ENCODE measurements at regions not wholly inside any gene's neighbourhood (a gene's known extent, or its start where the extent isn't known, plus 50 kb on each side); places are given as distances from the start of the nearest gene placed in this dataset.

- POLR2A ChIA-PET: no interaction called here
- CTCF ChIA-PET: no interaction called here
Observed at GRCh38 chr15:61422773-61423172, 193.7 kb upstream of the RORA start.

DNA sequence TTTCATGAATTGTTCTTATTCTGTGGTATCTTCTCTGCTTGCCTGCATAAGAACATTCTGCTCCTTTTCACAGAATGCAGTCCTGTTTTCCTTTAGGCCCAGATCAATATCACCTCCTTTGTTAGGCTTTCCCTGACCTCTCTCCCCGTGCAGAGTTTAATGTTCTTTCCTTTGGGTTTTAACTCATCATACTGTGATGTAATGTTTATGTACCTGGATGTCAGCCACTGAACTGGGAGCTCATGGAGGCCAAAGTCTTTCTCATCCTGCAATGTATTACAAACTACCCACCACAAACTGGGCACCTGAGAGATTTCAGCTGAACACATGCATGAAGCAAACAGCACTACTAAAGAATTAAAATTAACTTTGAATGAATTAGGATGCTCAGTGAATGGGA, 192.8 kb upstream of the RORA start:
- ChIA-PET POLR2A (no interaction called here), CTCF (no interaction called here)

GRCh38 chr15:61421470-61421869, 192.4 kb upstream of the RORA start:
- ChIA-PET CTCF (interaction anchor here (0.6 kb wide), 1 partner anchor 81 kb away, joined by 3 read pairs; no protein-coding TSS in a partner anchor), POLR2A (no interaction called here)

DNA sequence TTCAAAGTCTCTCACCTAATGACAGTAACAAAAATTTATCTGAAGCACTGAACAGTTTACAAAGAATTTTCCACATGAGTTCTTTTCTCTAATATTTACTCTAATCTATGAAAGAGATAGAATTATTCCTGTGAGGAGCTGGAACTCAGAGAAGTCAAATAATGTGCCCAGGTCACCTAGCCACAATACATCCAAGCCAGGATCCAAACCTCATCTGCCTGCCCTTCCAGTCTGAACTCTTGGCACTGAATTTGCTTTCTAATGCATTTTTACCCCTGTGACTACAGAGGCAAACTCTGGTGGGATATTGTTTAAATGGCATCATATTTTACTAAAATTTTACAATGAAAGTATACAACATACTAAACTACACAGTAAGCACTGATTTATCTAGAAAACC, 191.4 kb upstream of the RORA start:
- POLR2A ChIA-PET: no interaction called here
- CTCF ChIA-PET: no interaction called here

GRCh38 chr15:61415617-61416120, 186.6 kb upstream of the RORA start:
- ChIA-PET POLR2A (no interaction called here), CTCF (no interaction called here)

GRCh38 chr15:61411902-61412510, 182.9 kb upstream of the RORA start:
- ChIA-PET POLR2A (no interaction called here), CTCF (no interaction called here)

GRCh38 chr15:61410662-61411061, 181.6 kb upstream of the RORA start:
- CTCF ChIA-PET: no interaction called here

DNA sequence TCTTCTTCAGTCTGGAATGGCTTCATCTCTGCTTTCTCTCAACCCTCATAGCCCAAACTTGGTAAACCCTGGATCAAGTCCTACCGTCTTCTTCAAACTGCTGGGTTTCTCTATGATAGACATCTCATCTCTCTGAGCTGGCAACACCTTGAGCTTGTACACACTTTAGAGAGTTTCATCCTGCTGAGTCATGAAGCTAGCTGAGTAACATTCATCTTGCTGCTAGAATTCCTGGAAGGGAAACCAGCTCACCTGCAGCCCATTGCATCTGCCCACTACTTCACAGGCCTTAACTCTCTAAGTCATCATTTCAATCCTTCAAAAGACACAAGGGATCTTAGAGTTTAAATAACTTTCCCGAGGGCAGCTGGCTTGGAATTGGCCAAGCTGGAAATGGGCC, 175.5 kb upstream of the RORA start:
- CTCF ChIA-PET: no interaction called here
- POLR2A ChIA-PET: no interaction called here

More at GRCh38 chr15:61410662-61411061, 181.6 kb upstream of the RORA start:
- POLR2A ChIA-PET: no interaction called here

DNA sequence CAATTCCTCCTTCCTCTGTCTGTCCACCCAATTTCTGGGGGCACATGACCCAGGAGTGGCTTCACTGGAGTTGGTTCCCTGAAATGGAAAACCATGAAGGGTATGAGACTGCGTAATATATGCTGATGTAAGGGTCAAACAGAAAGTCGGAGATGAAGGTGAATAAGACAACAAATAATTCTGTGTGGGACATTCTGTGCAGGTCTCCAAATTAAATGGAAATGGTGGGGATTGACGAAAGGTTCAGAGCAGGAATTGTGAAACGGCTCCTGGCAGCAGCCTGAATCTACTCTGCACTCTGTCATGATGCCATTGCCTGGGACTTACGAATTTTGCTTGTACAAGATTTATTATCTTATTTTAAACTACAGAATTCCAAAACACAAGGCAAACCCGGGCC, 174.8 kb upstream of the RORA start:
- ChIA-PET POLR2A (no interaction called here), CTCF (no interaction called here)

- POLR2A ChIA-PET: no interaction called here
- CTCF ChIA-PET: no interaction called here
Observed at GRCh38 chr15:61401903-61402698, 173.0 kb upstream of the RORA start.

- ChIA-PET CTCF (no interaction called here), POLR2A (no interaction called here)
Observed at GRCh38 chr15:61398310-61398709, 169.2 kb upstream of the RORA start.

DNA sequence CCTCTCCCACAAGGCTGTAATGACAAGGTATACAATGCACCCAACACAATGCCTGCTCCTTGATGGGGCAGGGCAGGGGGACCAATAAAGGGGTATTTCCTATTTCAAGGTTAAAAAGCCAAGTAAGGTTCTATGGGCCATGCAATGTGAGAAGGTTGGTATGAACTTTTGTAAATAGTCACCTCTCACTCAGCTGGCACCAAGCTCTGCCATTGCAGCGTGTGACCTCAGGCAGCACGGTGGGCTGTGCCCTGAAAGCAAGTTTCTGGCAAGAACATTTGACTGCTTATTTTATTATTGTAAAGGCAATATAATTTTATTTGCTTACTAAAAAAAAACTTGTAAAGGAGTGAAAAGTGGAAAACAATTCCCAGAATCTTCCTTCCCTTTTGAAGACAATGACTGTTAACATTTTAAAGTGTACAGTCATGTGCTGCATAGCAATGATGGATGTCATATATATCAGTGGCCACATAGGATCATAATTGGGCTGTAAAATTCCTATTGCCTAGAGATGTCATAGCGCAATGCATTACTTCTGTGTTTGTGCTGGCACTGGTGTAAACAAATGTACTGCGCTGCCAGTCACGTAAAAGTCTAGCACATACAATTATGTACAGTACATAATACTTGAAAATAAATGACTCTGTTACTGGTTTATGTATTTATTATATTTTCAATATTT, 167.3 kb upstream of the RORA start:
- CTCF ChIA-PET: no interaction called here
- POLR2A ChIA-PET: no interaction called here

GRCh38 chr15:61393949-61394348, 164.8 kb upstream of the RORA start:
- CTCF ChIA-PET: no interaction called here
- POLR2A ChIA-PET: no interaction called here

DNA sequence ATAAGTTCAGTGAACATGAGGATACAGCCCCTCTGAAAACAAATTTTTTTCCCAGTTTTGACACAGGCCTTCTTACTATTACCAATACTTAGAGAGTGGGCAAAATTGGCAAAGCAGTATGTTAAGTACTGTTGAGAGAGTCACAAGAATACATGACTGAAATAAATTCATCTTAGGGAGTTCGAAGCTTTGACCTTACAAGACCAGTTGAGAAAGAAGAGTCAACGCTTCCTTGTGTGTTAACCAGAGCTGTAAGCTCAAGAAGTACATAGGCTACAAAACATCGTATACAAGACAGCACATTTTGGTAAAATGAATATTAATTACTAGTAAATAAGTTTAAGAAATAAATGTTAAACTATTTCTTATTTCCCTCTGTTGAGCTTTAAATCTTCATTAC, 164.4 kb upstream of the RORA start:
- ChIA-PET CTCF (no interaction called here), POLR2A (no interaction called here)

DNA sequence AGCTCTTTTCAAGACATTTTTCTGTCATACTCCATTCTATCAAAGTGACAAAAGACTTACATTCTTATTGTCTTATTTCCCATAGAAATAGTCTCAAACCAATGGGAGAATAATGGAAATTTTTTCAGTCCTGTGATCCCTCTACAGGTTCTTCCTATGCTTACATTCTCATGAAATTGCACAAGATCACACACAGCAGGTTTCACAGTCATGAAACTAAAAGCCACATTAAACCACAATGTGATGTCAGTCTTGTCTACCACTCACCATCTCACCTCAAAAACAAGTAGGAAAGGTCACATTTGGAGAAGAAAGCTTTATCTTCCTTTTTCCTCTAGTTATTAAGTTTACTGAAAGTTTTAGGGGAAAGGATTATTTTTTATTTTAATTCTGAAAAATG, 161.0 kb upstream of the RORA start:
- ChIA-PET POLR2A (no interaction called here), CTCF (no interaction called here)

- CTCF ChIA-PET: no interaction called here
- POLR2A ChIA-PET: no interaction called here
Observed at GRCh38 chr15:61389334-61390028, 160.4 kb upstream of the RORA start.

DNA sequence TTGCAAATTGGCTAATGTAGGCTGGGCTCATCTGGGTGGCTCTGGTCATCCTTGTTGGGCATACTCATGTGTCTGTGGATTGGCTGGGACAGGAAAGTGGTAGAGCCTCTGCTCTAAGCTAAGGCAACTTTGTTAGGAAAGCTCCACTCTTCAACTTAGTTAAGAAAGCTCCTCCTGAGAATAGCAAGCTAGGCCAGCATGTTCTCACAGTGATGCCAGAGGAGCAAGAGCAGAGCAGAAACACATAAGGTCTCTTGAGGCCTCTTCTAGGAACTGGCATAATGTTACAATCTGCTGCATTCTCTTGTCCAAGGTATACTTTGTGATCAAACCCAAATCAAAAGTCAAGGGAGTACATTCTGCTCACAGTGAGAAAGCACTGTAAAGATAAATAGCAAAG, 158.6 kb upstream of the RORA start:
- POLR2A ChIA-PET: interaction anchor here (0.6 kb wide), 1 partner anchor 1611 kb away, joined by 3 read pairs; no protein-coding TSS in a partner anchor
- CTCF ChIA-PET: no interaction called here

DNA sequence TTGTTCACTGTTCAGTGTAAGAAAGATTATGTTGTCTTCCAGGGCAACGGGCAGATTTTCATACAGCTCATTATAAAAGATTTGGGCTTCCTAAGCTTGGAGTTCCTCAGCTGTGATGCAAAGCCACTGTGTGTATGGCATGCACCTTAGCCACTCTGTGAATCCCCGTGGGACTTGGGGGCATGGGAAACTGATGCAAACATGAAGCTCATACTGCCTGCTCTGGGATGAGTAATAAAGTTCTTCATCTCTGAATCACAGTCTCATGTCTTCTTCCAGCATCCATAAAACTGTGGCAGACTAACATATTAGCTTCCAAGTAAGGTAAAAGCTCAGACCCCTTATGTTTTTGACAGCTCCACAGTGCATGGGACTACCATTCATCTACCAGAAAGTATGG, 154.3 kb upstream of the RORA start:
- ChIA-PET POLR2A (no interaction called here), CTCF (no interaction called here)

DNA sequence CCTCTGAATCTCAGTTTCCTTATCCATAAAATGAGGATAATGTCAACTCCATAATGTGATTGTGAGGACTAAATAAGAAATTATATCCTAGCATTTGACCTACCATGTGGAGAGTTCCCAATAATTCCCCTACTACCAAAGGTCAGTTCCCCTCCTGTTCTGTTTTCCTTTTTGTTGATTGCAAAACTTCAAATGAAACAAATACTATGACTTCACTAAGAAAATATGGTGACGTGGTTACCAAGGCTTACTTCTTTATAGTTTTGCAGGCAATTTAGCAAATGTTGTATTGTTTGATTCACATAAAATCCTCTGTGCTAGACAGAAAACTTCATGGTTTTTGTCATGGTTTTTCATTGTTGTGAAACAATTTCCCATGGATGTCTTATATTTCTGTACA, 153.8 kb upstream of the RORA start:
- CTCF ChIA-PET: no interaction called here
- POLR2A ChIA-PET: no interaction called here

DNA sequence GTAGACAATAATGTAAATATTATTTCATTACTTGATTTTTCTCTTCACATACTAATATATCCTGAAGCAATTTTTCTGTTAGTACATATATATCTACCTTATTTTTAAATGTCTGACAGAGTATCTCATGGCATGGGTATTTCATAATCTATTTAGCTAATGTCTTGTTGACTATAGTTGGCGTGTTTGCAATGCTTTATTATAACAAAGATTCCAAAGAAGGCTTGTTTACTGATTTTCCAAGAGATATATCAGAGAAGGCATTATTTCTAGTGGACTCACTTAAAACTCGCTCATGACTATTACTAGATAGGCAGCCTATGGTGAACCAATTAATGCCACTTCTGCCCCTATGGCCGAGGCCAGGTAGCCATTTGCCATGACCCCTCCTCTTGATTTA, 152.4 kb upstream of the RORA start:
- POLR2A ChIA-PET: no interaction called here

GRCh38 chr15:61380270-61380669, 151.2 kb upstream of the RORA start:
- ChIA-PET POLR2A (no interaction called here), CTCF (no interaction called here)

More for the DNA sequence above, 152.4 kb upstream of the RORA start:
- CTCF ChIA-PET: no interaction called here
